ENCODE measurements at regions not wholly inside any gene's neighbourhood (a gene's known extent, or its start where the extent isn't known, plus 50 kb on each side); places are given as distances from the start of the nearest gene placed in this dataset.

DNA sequence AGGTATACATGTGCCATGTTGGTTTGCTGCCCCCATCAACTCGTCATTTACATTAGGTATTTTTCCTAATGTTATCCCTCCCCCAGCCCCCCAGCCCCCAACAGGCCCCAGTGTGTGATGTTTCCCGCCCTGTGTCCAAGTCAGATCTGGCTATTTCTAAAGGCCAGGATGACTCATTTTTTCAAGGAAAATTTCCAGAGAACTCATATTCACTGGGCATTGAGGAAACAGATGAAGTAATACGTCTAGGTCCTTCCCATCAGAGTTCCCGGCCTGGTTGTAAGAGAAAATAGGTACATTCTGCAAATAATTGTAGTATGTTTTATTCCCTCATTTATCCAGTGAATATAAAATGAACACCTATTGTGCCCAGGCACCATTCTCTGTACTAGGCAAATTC, 345.2 kb downstream of the BCL11B start:
- POLR2A ChIA-PET (ENCODE audit: unreplicated experiment) = no interaction called here

More for the DNA sequence above, 345.2 kb downstream of the BCL11B start:
- CTCF ChIA-PET = no interaction called here
- no peak overlapping the region for H3K23ac ChIP-seq (ENCODE audit: low read depth, low read length)
- H3K9ac ChIP-seq (ENCODE audit: low read depth, low read length) = no peak overlapping the region
- no peak overlapping the region for H2AK9ac ChIP-seq (replicated peaks; ENCODE audit: low read depth, low read length, poor library complexity)
- ATAC-seq (ENCODE audit: low read depth) (no peak), DNase-seq (no peak)
- H4K8ac ChIP-seq (ENCODE audit: low read depth in 2 of 2, low read length in 2 of 2) = no peak overlapping the region
- H2BK5ac ChIP-seq (ENCODE audit: low read depth, low read length, poor library complexity, severe bottlenecking) = no peak overlapping the region
- H3K9me3 ChIP-seq (ENCODE audit: control insufficient read depth, insufficient read depth, low read length) = peaks cover 38% of the 10 kb centered on the region
- H2BK15ac ChIP-seq (ENCODE audit: low read depth, low read length) = no peak overlapping the region
- no peak overlapping the region for H2AK5ac ChIP-seq (ENCODE audit: low read depth, low read length)
- TF ChIP-seq MXI1 (IDR thresholded peaks at IDR 0.05; ENCODE audit: borderline replicate concordance, low read depth, low read length) (no peak), RFX5 (IDR thresholded peaks at IDR 0.05; ENCODE audit: low read depth, low read length) (no peak), NFE2L2 (IDR thresholded peaks at IDR 0.05; ENCODE audit: low read depth, low read length) (no peak), RCOR1 (IDR thresholded peaks at IDR 0.05; ENCODE audit: insufficient replicate concordance, low read length) (no peak), FOS (IDR thresholded peaks at IDR 0.05; ENCODE audit: low read depth, low read length) (no peak), CEBPB (IDR thresholded peaks at IDR 0.05; ENCODE audit: low read depth, low read length) (no peak), MAZ (IDR thresholded peaks at IDR 0.05; ENCODE audit: borderline replicate concordance, low read depth, low read length) (no peak)
- TF ChIP-seq, protein P1, sequence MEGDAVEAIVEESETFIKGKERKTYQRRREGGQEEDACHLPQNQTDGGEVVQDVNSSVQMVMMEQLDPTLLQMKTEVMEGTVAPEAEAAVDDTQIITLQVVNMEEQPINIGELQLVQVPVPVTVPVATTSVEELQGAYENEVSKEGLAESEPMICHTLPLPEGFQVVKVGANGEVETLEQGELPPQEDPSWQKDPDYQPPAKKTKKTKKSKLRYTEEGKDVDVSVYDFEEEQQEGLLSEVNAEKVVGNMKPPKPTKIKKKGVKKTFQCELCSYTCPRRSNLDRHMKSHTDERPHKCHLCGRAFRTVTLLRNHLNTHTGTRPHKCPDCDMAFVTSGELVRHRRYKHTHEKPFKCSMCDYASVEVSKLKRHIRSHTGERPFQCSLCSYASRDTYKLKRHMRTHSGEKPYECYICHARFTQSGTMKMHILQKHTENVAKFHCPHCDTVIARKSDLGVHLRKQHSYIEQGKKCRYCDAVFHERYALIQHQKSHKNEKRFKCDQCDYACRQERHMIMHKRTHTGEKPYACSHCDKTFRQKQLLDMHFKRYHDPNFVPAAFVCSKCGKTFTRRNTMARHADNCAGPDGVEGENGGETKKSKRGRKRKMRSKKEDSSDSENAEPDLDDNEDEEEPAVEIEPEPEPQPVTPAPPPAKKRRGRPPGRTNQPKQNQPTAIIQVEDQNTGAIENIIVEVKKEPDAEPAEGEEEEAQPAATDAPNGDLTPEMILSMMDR (conservative IDR thresholded peaks at IDR 0.05; ENCODE audit: low read depth, low read length) = no peak
- TF ChIP-seq, protein P2, sequence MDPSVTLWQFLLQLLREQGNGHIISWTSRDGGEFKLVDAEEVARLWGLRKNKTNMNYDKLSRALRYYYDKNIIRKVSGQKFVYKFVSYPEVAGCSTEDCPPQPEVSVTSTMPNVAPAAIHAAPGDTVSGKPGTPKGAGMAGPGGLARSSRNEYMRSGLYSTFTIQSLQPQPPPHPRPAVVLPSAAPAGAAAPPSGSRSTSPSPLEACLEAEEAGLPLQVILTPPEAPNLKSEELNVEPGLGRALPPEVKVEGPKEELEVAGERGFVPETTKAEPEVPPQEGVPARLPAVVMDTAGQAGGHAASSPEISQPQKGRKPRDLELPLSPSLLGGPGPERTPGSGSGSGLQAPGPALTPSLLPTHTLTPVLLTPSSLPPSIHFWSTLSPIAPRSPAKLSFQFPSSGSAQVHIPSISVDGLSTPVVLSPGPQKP (IDR thresholded peaks at IDR 0.05; ENCODE audit: borderline replicate concordance, low read depth, low read length) = no peak
- H3K4me1 ChIP-seq (ENCODE audit: control insufficient read depth, insufficient read depth, low read length) = no peaks in the 10 kb centered on the region
- no peak overlapping the region for H2AFZ ChIP-seq (replicated peaks; ENCODE audit: low read length, poor library complexity)
- H3K36me3 ChIP-seq (ENCODE audit: control insufficient read depth, insufficient read depth, low read length) = no peaks in the 10 kb centered on the region
- H2BK20ac ChIP-seq (ENCODE audit: low read depth, low read length) = no peak overlapping the region
- H4K5ac ChIP-seq (ENCODE audit: low read depth, low read length) = no peak overlapping the region
- no peak overlapping the region for H3K4me2 ChIP-seq (ENCODE audit: low read depth, low read length)
- H3K4me3 ChIP-seq (ENCODE audit: insufficient read depth, low read depth, low read length) = no peak overlapping the region
- WGBS, 2 experiments (ENCODE audit: extremely low coverage in 2 of 2, insufficient read length in 1 of 2) = no CpG with 5 or more reads among the region's 4 CpGs
- BruUV-seq (replicated peaks) = no TSS peak
- in situ Hi-C loops (cut with MboI; ENCODE audit: low sequenced_read_pairs) (no loop called here), dilution Hi-C loops (cut with HindIII; ENCODE audit: low sequenced_read_pairs, unreplicated experiment) (no loop called here), intact Hi-C loops (cut with micrococcal nuclease) (no loop called here)
- H3K27me3 ChIP-seq (ENCODE audit: control insufficient read depth, insufficient read depth, low read length) = no peaks in the 10 kb centered on the region
- no peak overlapping the region for H4K91ac ChIP-seq (ENCODE audit: insufficient read depth, low read depth, low read length)
- H3K18ac ChIP-seq (ENCODE audit: low read depth, low read length) = no peak overlapping the region
- H3K4ac ChIP-seq (ENCODE audit: low read depth, low read length) = no peak overlapping the region
- H3K79me1 ChIP-seq (ENCODE audit: low read depth in 1 of 2, low read length in 2 of 2) = no peaks in the 10 kb centered on the region
- H3K27ac ChIP-seq (ENCODE audit: insufficient read depth, low read length) = no peak overlapping the region
- H2BK120ac ChIP-seq (ENCODE audit: low read depth, low read length) = no peak overlapping the region
- H3K14ac ChIP-seq (replicated peaks; ENCODE audit: low read depth, low read length) = no peak overlapping the region
- no peaks in the 10 kb centered on the region for H3K9me1 ChIP-seq (ENCODE audit: insufficient read depth, low read length)
- no peak overlapping the region for H3K56ac ChIP-seq (ENCODE audit: extremely low read depth, insufficient read depth, low read length)
- no peaks in the 10 kb centered on the region for H4K20me1 ChIP-seq (ENCODE audit: insufficient read depth, low read length)

Data from IMR-90 (cell line).